PC-3 (cell line): ENCODE measurements at regions not wholly inside any gene's neighbourhood (a gene's known extent, or its start where the extent isn't known, plus 50 kb on each side); places are given as distances from the start of the nearest gene placed in this dataset.
A peak's percentile ranks its signal among the peaks of the same experiment; 100 is the strongest.

Experiments used
- ATAC-seq: fragments of 200-7000 bp; cut with Tn5 transposase; 2 replicates; pipeline ENCODE4 v1.9.1; 2020; ENCODE audit warnings: mild to moderate bottlenecking, moderate library complexity
- BruUV-seq: library from RNA; stranded (reverse); fragments of 400-500 nt; replicated peaks from 2 replicates; lab custom pipeline; 2021; lab: Mats Ljungman, UMichigan
- CTCF ChIA-PET: fragments of 300-600 bp; sonication (Branson Sonifier 250); formaldehyde crosslinking; loops from one replicate; lab custom pipeline; 2022; ENCODE audit warnings: antibody characterized with exemption; lab: Charles Lee
- POLR2A ChIA-PET: fragments of 300-600 bp; sonication (Branson Sonifier 250); formaldehyde crosslinking; loops from one replicate; lab custom pipeline; 2022; ENCODE audit warnings: antibody characterized with exemption; ENCODE audit not compliant: unreplicated experiment; lab: Charles Lee
- DNase-seq: peaks from one replicate; pipeline ENCODE4 v3.0.0-alpha.2; 2015
- H2AFZ ChIP-seq: fragments of 300-600 bp; sonication (generic); 2 replicates; pipeline ENCODE4 v1.6.0; 2016; ENCODE audit warnings: antibody characterized with exemption, low read length
- H3F3A ChIP-seq: fragments of 300-600 bp; sonication (generic); one replicate; pipeline ENCODE4 v1.6.0; 2017; ENCODE audit warnings: antibody characterized with exemption, low read length, control low read depth, mild to moderate bottlenecking; ENCODE audit not compliant: unreplicated experiment
- H3K27ac ChIP-seq: fragments of 300-600 bp; sonication (generic); 2 replicates; pipeline ENCODE4 v1.5.1; 2016; ENCODE audit warnings: mild to moderate bottlenecking, low read length
- H3K27me3 ChIP-seq: fragments of 300-600 bp; sonication (generic); 2 replicates; pipeline ENCODE4 v1.6.1; 2016; ENCODE audit warnings: low read length, mixed read lengths
- H3K36me3 ChIP-seq: fragments of 300-600 bp; sonication (generic); 2 replicates; pipeline ENCODE4 v1.6.1; 2016; ENCODE audit warnings: low read depth, mixed run types, low read length, mixed read lengths
- H3K4me1 ChIP-seq: fragments of 300-600 bp; sonication (generic); 2 replicates; pipeline ENCODE4 v1.5.1; 2016; ENCODE audit warnings: low read length; ENCODE audit not compliant: insufficient read depth
- H3K4me2 ChIP-seq: fragments of 300-600 bp; sonication (generic); 2 replicates; pipeline ENCODE4 v1.6.0; 2016; ENCODE audit warnings: low read length
- H3K4me3 ChIP-seq: fragments of 300-600 bp; sonication (generic); 2 replicates; pipeline ENCODE4 v1.5.1; 2016; ENCODE audit warnings: mild to moderate bottlenecking, low read length, mixed read lengths
- H3K79me2 ChIP-seq: fragments of 300-600 bp; sonication (generic); 2 replicates; pipeline ENCODE4 v1.6.1; 2017; ENCODE audit warnings: low read length, mixed read lengths
- H3K9ac ChIP-seq: fragments of 300-600 bp; sonication (generic); 2 replicates; pipeline ENCODE4 v1.6.0; 2016; ENCODE audit warnings: mild to moderate bottlenecking, low read length
- H3K9me2 ChIP-seq: fragments of 300-600 bp; sonication (generic); replicated peaks from 2 replicates; pipeline ENCODE4 v1.6.1; 2016; ENCODE audit warnings: mixed run types, low read length, mixed read lengths
- H3K9me3 ChIP-seq: fragments of 300-600 bp; sonication (generic); 2 replicates; pipeline ENCODE4 v1.6.1; 2016; ENCODE audit warnings: low read length, mixed read lengths
- H4K20me1 ChIP-seq: fragments of 300-600 bp; sonication (generic); 2 replicates; pipeline ENCODE4 v1.6.1; 2016; ENCODE audit warnings: low read length, mixed read lengths
- EZH2 ChIP-seq: fragments of 300-600 bp; sonication (generic); IDR thresholded peaks from one replicate; pipeline ENCODE4 v1.6.1; 2017; ENCODE audit warnings: antibody characterized with exemption, mild to moderate bottlenecking, low read length; ENCODE audit not compliant: unreplicated experiment
- EZH2phosphoT487 ChIP-seq: fragments of 300-600 bp; sonication (generic); IDR thresholded peaks from 2 replicates; pipeline ENCODE4 v1.6.1; 2018; ENCODE audit warnings: mild to moderate bottlenecking, antibody characterized with exemption, low read length, borderline replicate concordance
- intact Hi-C: fragments of 100-400 bp; cut with micrococcal nuclease; formaldehyde crosslinking; loops from 2 replicates; pipeline ENCODE4 v1.9.0; 2023
- TF ChIP-seq, protein P1 (sequence below): fragments of 300-600 bp; sonication (generic); conservative IDR thresholded peaks from 2 replicates; pipeline ENCODE4 v1.5.1; 2017; ENCODE audit warnings: antibody characterized with exemption, low read depth, mild to moderate bottlenecking, low read length

- H3K9ac ChIP-seq: no peak overlapping the region
- POLR2A ChIA-PET: no interaction called here
- DNase-seq: no peak
- H3K9me3 ChIP-seq: no peaks in the 10 kb centered on the region
- H3K27me3 ChIP-seq: no peaks in the 10 kb centered on the region
- H3K36me3 ChIP-seq: peaks cover 65% of the 10 kb centered on the region
- H3K4me1 ChIP-seq: peaks cover 12% of the 10 kb centered on the region
- no peak overlapping the region for H2AFZ ChIP-seq
- H3K4me3 ChIP-seq: no peak overlapping the region
- TF ChIP-seq EZH2phosphoT487: no peak
- TF ChIP-seq, protein P1, sequence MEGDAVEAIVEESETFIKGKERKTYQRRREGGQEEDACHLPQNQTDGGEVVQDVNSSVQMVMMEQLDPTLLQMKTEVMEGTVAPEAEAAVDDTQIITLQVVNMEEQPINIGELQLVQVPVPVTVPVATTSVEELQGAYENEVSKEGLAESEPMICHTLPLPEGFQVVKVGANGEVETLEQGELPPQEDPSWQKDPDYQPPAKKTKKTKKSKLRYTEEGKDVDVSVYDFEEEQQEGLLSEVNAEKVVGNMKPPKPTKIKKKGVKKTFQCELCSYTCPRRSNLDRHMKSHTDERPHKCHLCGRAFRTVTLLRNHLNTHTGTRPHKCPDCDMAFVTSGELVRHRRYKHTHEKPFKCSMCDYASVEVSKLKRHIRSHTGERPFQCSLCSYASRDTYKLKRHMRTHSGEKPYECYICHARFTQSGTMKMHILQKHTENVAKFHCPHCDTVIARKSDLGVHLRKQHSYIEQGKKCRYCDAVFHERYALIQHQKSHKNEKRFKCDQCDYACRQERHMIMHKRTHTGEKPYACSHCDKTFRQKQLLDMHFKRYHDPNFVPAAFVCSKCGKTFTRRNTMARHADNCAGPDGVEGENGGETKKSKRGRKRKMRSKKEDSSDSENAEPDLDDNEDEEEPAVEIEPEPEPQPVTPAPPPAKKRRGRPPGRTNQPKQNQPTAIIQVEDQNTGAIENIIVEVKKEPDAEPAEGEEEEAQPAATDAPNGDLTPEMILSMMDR: no peak
- no peak for TF ChIP-seq EZH2
- no peak overlapping the region for H3K4me2 ChIP-seq
- H3K79me2 ChIP-seq: peaks cover 46% of the 10 kb centered on the region
- H3K9me2 ChIP-seq: no peaks in the 10 kb centered on the region
- intact Hi-C loops: no loop called here
- no peak for ATAC-seq
- peak overlapping the region; percentile 15 for H3K27ac ChIP-seq
- peaks cover 12% of the 10 kb centered on the region for H4K20me1 ChIP-seq
- no TSS peak for BruUV-seq
- CTCF ChIA-PET: no interaction called here
- peaks cover 48% of the 10 kb centered on the region for H3F3A ChIP-seq
Measured at GRCh38 chr7:130878785-130879184, 144.8 kb upstream of the KLF14 start.

GRCh38 chr7:130879191-130879590 lies 145.2 kb upstream of the KLF14 start:
- Histone ChIP-seq H3K9me3 (no peaks in the 10 kb centered on the region), H3F3A (peaks cover 48% of the 10 kb centered on the region), H3K27ac (peak overlapping the region; percentile 15; the same call in 1 of the 2 replicates), H3K36me3 (peaks cover 69% of the 10 kb centered on the region), H3K4me2 (no peak overlapping the region), H3K4me3 (no peak overlapping the region), H3K9ac (no peak overlapping the region), H3K27me3 (no peaks in the 10 kb centered on the region), H2AFZ (no peak overlapping the region), H3K4me1 (peaks cover 12% of the 10 kb centered on the region), H3K79me2 (peaks cover 50% of the 10 kb centered on the region), H3K9me2 (no peaks in the 10 kb centered on the region), H4K20me1 (peaks cover 12% of the 10 kb centered on the region)
- no peak for TF ChIP-seq EZH2
- TF ChIP-seq, protein P1: no peak
- no peak for TF ChIP-seq EZH2phosphoT487
- DNase-seq (peak; percentile 25), ATAC-seq (no peak)
- intact Hi-C loops: no loop called here
- POLR2A ChIA-PET: no interaction called here
- BruUV-seq: no TSS peak
- CTCF ChIA-PET: no interaction called here

DNA sequence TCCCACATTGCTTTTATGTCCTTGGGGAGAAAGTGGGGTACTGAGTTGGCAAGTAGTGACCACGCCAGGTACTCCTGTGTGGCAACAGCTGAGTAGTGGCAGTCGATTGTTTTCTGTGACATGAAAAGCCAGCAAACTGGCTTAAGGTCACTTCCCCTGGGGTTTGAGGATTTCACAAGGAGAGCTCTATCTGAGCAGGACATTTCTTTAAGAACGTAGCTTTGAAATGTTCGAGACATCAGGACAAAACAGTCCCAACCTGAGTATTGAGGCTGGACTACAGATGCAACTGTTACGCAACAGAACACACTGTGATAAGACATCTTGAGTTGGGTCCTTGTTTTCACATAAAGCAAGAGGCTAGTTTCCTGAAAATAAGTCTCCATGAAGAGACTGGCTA lies 146.7 kb upstream of the KLF14 start:
- H3K27me3 ChIP-seq: no peaks in the 10 kb centered on the region
- TF ChIP-seq EZH2phosphoT487 (no peak), EZH2 (no peak)
- TF ChIP-seq, protein P1: no peak
- H3K4me3 ChIP-seq: no peak overlapping the region
- no peaks in the 10 kb centered on the region for H3K9me3 ChIP-seq
- peaks cover 12% of the 10 kb centered on the region for H4K20me1 ChIP-seq
- H3K79me2 ChIP-seq: peaks cover 65% of the 10 kb centered on the region
- ChIA-PET CTCF (no interaction called here), POLR2A (no interaction called here)
- H3F3A ChIP-seq: peaks cover 42% of the 10 kb centered on the region
- H3K36me3 ChIP-seq: peaks cover 83% of the 10 kb centered on the region
- DNase-seq (peak; percentile 9), ATAC-seq (no peak)
- H3K9me2 ChIP-seq: no peaks in the 10 kb centered on the region
- BruUV-seq: no TSS peak
- H3K9ac ChIP-seq: no peak overlapping the region
- H3K27ac ChIP-seq: no peak overlapping the region
- H3K4me1 ChIP-seq: peaks cover 26% of the 10 kb centered on the region
- H3K4me2 ChIP-seq: no peak overlapping the region
- no peak overlapping the region for H2AFZ ChIP-seq
- intact Hi-C loops: no loop called here
